GM18508 (cell line): ENCODE measurements at regions not wholly inside any gene's neighbourhood (a gene's known extent, or its start where the extent isn't known, plus 50 kb on each side); places are given as distances from the start of the nearest gene placed in this dataset.
"Not testable (repeated sequence)": the region's sequence is repeated elsewhere in the genome, so short reads cannot be mapped to it uniquely, and the experiment has no call there.

Source experiments
- ATAC-seq: cut with Tn5 transposase; IDR thresholded peaks from one replicate; pipeline ENCODE4 v1.9.1; 2021; ENCODE audit warnings: moderate number of reproducible peaks; ENCODE audit not compliant: insufficient read depth, unreplicated experiment

DNA sequence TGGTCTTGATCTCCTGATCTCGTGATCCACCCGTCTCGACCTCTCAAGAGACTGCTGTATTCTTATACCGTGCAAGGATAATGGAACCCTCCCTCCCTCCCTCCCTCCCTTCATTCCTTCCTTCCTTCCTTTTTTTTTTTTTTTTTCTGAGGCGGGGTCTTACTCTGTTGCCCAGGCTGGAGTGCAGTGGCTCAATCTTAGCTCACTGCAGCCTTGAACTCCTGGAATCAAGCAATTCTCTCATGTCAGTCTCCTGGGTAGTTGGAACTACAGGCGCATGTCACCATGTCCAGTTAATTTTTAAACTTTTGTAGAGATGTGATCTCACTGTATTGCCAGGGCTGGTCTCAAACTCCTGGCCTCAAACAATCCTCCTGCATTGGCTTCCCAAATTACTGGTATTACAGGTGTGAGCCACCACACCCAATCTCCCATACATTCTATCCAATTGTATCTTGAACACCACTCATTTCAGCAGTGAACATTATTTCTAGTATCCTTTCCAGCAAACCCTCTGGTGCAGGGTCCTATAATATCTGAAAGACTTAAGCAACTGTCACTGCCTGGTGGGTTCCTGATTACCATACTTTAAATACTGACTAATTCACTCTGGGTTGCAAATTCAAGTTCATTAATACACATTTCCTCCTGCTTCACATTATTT is 210.0 kb upstream of the ZNF217 start:
- no peak for ATAC-seq

DNA sequence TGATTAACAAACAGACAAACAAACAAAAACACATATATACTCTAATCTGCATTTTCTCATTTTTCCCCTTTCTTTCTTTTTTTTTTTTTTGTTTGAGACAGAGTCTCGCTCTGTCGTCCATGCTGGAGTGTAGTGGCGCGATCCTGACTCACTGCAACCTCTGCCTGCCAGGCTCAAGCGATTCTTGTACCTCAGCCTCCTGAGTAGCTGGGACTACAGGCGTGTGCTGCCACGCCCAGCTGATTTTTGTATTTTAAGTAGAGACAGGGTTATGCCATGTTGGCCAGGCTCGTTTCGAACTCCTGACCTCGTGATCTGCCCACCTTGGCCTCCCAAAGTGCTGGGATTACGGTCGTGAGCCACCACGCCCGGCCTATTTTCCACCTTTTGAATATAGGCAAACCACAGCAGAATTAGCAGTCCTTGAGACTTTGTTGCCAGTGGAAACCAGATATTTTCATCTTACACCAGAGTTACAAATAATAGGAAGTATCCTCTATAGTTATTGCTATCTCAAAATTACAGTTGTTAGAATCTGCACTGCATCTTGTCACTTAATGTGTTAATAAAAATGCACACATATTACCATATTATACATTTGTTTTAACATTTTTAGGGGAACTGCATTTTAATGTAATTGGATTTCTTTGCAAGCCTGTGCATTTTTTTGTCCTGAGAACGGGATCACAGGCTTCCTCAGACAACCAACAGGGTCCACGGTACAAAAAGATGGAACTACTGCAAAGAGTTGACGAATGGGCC is 208.2 kb upstream of the ZNF217 start:
- no peak for ATAC-seq

DNA sequence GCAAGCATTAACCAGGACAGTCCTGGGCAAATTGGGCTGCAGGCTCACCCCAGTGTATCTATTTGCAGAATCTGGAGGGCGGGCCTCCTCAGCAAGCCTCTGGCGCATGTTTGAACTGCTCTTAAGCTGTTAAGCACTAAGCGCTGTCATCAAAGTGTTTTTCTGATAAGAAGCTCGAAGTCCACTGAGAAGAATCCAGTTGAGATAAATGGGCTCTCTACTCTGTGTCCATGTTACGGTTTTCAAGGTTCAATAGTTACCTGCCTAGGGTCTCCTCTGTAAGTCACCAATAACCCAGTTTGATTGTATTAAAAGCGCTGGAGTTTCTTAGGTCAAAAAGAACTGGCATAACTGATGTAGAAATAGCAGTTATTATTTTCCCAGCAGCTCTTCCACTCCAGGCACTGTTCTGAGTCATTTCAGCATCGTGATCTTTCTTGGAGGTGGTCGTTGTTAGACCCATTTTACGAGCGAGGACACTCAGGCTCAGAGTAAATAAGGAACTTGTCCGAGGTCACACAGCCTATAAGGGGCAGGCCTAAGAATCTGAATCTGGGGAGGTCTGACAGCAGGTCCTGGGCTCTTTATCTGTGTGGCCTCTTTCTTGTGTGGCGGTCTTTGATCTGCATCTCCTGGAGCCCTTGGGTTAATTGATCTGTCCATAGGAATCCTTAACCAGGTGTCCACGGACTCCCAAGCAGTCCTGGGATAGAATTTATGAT is 207.4 kb upstream of the ZNF217 start:
- no peak for ATAC-seq

DNA sequence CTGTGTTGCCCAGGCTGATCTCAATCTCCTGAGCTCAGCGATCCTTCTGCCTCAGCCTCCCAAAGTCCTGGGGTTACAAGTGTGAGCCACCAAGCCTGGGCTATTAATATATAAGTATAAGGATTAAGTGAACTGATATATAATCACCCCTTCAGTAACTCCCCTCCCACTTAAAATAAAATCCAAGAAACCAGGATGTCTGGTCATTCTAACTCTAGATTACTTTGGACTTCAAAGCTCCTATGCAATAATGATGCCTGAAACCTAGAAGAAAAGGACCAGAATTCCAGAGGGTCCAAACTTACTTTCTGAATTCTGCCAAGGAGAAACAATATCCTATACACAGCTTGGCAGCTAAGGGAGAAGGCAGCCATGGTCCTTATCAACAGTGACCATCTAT is 206.8 kb upstream of the ZNF217 start:
- ATAC-seq = no peak

DNA sequence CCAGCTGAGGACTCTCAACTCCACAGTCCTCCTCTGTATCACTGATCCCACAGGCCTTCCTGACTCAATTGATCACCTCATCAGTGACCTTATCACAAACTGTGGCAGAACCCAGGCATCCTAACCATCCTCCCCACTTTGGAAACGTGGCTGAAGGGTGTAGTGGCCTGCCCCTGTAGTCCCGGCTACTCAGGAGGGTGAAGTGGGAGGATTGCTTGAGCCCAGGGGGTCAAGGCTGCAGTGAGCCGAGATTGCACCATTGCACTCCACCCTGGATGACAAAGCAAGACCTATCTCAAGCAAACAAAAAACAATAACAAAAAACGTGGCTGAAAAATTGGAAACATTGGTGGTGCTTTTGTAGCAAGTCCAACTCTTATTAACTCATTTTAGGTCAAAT is 203.4 kb upstream of the ZNF217 start:
- no peak for ATAC-seq

DNA sequence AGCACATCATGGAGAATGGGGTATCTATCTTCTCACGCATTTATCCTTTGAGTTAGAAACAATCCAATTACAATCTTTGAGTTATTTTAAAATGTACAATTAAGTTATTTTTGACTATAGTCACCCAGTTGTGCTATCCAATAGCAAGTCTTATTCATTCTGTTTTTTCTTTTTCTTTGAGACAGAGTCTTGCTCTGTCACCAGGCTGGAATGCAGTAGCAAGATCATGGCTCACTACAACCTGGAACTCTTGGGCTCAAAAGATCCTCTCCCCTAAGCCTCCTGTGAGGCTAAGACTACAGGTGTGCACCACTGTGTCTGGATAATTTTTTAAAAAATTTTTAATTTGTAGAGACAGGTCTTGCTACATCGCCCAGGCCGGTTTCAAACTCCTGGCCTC is 201.5 kb upstream of the ZNF217 start:
- ATAC-seq = no peak

DNA sequence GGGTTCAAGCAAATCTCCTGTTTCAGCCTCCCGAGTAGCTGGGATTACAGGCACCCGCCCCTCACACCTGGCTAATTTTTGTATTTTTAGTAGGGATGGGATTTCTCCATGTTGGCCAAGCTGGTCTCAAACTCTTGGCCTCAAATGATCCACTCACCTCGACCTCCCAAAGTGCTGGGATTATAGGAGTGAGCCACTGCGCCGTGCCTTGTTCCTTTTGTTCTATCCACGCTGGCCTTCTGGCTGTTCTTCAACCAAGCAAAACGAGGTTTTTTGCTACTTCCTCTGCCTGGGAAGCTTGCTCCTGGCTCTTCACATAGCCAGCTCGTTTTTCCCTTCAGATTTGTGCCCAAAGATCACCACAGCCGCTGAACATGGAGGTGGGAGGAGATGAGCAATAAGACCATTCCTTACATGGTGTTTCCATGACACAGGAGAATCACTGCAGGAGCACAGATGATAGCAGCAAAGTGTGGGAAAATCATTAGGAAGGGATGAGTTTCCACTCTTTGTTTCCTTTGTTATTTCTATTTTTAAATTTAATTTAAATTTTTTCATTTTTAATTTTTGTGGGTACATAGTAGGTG is 201.0 kb upstream of the ZNF217 start:
- no peak for ATAC-seq

DNA sequence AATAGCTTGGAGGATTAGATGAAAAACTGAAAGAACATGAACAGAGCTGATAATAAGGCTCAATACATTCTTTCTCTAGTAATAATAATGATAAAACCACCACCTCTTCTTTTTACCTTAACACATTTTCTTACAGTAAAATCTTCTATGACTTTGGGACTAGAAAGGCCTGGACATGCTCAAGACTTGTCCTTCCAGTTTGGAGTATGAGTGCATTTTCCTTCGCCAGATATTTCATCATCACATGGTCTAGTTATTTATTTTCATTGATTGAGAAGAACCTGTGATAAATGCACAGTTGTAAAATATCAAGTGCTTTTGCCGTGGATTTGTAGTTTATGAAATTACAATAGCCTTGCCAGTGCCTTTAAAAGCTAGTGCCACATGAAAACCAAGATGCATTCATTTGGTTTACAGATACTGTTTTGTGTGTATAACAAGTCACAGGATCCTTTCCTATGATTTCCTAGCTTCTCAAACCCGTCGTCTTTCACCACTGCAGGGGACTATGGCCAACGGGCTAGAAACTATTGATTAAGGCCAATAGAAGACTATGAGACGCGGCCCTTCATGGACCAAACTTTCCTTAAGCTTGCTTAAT is 200.2 kb upstream of the ZNF217 start:
- ATAC-seq = no peak

DNA sequence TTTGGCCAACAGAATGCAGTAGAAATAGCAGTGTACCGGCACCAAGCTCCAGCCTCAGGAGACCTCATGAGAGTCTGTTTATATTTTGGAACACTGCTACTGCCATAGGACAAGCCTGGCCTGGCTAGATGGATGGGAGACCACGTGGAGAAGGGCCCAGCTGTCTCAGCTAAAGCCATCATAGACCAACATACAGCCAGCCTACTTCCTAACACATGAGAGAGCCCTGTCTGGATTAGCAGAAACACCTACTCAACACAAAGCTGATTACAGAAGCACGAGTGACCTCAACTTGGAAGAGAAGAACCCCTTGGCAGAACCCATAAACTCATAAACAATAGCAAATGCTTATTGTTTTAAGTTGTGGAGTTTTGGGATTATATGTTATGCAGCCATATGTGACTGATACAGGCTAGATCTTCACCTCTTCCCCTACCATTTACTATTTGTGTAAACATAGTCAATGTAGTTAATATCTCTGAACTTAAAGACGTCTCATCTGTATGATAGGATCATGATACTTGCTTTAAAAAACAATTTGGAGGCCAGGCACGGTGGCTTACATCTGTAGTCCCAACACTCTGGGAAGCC is 199.4 kb upstream of the ZNF217 start:
- no peak for ATAC-seq

DNA sequence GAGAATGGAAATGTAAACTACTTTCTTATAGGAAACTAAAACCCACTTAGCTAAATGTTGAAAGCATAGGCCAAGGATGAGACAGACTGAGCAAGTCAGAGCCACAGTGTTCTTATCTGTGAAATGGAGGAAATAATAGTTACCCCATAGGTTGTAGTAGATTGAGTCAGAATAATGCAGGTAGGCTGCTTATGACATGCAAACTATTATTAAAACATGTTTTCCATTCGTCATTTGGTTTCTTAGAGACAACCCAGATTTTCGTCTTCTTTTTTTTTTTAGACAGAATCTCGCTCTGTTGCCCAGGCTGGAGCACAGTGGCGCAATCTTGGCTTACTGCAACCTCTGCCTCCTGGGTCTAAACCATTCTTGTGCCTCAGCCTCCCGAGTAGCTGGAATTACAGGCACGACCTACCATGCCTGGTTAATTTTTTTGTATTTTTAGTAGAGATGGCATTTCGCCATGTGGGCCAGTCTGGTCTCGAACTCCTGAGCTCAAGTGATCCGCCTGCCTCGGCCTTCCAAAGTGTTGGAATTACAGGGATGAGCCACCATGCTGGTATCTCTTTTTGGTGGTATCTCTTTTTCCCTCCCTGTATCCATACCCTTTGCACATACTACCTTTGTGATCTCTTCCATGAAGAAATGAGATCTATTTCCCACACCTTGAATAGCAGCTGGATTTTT is 196.5 kb upstream of the ZNF217 start:
- no peak for ATAC-seq

DNA sequence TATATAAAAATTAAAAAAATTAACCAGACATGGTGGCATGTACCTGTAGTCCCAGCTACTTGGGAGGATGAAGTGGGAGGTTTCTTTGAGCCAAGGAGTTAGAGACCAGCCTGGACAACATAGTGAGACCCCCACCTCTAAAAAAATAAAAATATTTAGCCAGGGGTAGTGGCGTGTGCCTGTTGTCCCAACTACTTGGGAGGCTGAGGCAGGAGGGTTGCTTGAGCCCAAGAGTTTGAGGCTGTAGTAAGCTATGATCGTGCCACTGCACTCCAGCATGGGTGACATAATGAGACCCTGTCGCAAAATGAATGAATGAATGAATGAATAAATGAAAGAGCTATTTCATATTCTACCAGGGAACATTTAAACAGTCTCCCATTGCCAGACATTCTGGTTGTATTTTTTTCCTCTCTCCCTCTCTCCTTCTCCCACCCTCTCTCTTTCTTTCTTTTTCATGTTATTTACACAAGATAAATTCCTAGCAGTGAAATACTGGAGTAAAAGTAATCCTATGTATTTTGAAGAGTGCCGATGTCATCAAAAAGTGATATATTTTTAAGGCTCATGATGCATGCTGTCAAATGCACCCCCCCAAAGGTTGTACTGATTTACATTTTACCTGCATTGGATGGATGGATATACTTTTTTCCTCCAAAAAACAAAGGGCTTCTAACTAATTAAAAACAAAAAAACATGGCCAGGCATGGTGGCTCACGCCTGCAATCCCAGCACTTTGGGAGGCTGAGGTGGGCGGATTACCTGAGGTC is 194.8 kb upstream of the ZNF217 start:
- ATAC-seq = no peak

DNA sequence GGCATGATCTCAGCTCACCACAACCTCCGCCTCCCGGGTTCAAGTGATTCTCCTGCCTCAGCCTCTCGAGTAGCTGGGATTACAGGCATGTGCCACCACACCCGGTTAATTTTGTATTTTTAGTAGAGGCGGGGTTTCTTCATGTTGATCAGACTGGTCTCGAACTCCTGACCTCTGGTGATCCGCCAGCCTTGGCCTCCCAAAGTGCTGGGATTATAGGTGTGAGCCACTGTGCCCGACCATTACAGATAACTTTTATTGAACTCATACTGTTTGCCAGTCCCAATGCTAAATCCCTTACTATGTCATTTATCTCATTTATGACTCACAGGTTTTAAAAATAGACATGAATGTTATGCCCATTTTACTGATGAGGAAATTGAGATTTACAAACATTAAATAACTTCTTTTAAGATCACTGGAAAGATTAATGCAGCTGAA is 193.9 kb upstream of the ZNF217 start:
- not testable (repeated sequence) for ATAC-seq

DNA sequence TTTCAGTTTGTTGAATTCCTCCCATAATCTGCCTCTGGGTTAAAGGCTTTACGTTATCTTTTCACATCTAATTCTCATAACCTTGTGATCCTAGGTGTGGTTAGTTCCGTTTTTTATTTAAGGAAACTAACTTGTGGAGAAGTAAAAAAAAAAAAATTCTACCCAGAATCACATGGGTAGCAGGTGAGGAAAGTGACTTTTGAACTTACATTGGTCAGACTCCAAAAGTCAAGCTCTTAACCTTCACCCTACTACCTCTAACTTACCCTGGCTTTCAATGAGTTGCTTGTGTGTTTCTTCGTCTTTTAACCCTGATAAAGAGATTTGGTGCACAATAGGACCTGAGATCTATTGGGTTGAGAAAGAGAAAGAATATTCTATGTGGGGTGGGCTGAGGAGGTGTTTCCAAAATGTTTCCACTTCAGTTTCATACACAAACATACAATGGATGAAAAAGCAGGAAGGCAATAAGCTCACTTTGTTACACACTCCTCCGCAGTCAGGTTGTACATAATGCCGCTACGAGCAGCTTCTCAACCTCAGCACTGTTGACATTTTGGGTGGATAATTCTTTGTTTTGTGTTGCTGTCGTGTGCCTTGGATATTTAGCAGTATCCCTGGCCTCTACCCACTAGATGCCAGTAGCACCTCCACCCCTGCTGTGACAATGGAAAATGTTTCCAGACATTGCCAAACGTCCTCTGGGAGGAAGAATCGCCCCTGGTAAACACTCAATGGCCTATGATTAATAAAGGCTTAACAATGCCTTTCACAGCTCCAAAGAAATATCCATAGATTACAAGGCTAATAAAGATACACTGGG is 193.0 kb upstream of the ZNF217 start:
- ATAC-seq = no peak

DNA sequence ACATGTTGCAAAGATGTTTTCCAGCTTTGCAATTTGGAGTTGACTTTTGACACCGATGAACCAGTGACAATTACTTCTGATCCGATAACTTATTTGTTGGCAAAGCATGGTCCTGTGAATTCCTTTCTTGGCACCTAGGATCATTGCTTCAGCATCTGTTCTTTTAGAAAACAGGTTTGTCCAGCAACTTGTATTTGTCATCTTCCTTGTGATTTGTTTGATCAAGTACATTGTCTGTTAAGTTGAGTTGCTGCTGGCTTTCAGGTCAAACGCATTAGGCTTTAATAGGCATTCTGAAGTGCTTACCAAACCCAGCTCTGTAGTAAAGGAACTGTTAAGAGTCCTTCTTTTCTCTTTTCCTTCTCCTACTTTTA is 192.4 kb upstream of the ZNF217 start:
- no peak for ATAC-seq

DNA sequence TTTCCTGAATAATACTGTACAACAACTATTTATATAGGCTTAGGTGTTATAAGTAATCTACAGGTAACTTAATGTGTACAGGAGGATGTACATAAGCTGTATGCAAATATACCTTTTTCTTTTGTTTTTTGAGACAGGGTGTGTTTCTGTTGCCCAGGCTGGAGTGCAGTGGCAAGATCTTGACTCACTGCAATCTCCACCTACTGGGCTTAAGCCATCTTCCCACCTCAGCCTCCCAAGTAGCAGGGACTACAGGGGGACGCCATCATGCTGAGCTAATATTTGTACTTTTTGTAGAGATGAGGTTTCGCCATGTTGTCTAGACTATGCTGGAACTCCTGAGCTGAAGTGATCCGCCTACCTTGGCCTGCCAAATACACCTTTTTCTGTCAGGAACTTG is 191.7 kb upstream of the ZNF217 start:
- ATAC-seq = no peak

DNA sequence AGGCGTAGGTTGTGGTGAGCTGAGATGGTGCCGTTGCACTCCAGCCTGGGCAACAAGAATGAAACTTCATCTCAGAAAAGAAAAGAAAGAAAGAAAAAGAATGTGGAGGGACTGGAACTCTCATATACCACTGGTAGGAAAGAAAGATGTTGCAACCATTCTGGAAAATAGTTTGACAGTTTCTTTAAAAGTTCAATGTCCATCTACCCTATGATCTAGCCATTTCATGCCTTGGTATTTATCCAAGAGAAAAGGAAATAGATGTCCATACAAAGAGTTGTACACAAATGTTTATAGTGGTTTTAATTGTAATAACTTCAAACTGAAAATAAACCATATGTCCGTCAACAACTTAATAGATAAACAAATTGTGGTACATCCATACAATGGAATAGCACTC is 190.1 kb upstream of the ZNF217 start:
- no peak for ATAC-seq

DNA sequence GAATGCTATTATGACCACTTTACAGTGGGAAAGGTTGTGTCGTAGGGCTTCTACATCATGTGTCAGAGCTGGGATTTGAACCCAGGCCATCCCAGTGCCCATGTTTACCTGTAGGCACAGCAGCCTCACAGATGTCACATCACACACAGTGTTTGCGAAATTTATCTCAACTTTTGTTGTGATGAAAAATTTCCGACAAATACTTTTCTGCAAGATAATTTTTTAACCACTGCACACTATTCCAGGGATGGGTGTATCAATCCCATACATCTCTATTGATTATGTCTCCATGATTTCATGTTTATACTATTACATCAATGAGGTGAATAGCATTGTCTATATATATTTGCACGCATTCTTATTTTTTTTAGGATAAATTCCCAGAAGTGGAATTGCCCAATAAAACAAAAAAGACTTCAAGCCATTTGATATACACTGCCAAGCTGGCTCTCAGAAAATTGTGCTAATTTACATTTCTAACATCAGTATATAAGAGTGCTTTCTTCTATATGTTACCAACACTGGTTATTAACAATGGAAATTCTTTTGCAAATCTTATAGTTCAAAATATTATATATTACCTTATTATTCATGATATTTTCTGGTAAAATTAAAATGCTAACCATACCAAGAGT is 189.1 kb upstream of the ZNF217 start:
- ATAC-seq = no peak

DNA sequence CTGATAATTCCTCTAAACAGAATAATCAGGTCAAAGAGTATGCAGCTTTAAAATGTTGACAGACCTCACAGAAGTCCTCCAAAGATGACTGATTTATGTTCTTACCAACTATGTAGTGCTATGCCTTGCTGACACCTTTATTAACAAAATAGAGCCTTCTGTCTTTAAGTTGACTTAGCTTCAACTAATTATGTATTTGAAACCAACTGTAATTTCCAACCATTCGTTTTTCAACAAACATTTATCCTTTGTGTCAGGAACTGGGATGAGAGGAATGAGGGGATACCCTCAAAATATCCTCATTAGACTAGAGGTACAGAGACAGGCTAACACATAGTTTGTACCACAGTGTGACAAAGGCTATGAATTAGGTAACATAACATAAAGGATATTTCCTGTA is 186.2 kb upstream of the ZNF217 start:
- no peak for ATAC-seq
